ENCODE measurements at regions not wholly inside any gene's neighbourhood (a gene's known extent, or its start where the extent isn't known, plus 50 kb on each side); places are given as distances from the start of the nearest gene placed in this dataset.

DNA sequence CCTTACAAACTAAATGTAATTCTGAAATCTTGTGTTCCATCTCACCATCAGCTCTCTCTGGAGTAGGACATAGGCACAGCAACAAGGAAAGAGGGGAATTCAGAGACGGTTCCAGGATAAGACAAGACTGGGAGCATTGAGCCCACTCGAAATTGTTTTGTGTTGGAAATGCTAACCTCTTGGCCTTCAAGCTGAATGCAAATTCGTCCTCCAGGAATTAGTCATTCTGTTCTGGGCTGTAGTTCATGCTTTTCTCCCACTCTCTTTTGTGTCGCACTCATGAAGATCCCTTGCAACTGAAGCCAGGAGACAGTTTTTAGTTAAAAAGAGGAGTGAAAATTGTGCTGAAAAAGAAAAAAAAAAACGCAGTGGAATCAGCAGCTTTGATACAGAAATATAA is 121.7 kb upstream of the SEMA6A start:
- Mint-ChIP-seq H3K4me1 (peaks cover 36% of the 10 kb centered on the region), H3K36me3 (peaks cover 4% of the 10 kb centered on the region), H3K9me3 (peaks cover 5% of the 10 kb centered on the region), H3K27ac (peak overlapping the region; percentile 49), H3K27me3 (ENCODE audit: low read depth) (no peaks in the 10 kb centered on the region), H3K4me3 (no peak overlapping the region)
- DNase-seq (ENCODE audit: low spot score): no peak
- CTCF ChIA-PET: no interaction called here
- peak; percentile 80 for ATAC-seq
- POLR2A ChIA-PET: interaction anchor here (0.7 kb wide), 1 partner anchor 26 kb away, joined by 3 read pairs; no protein-coding TSS in a partner anchor
- no peak for TF ChIP-seq ESRRA (CRISPR knock-in tag; IDR thresholded peaks at IDR 0.05; ENCODE audit: borderline replicate concordance)
- TF ChIP-seq, protein P1, sequence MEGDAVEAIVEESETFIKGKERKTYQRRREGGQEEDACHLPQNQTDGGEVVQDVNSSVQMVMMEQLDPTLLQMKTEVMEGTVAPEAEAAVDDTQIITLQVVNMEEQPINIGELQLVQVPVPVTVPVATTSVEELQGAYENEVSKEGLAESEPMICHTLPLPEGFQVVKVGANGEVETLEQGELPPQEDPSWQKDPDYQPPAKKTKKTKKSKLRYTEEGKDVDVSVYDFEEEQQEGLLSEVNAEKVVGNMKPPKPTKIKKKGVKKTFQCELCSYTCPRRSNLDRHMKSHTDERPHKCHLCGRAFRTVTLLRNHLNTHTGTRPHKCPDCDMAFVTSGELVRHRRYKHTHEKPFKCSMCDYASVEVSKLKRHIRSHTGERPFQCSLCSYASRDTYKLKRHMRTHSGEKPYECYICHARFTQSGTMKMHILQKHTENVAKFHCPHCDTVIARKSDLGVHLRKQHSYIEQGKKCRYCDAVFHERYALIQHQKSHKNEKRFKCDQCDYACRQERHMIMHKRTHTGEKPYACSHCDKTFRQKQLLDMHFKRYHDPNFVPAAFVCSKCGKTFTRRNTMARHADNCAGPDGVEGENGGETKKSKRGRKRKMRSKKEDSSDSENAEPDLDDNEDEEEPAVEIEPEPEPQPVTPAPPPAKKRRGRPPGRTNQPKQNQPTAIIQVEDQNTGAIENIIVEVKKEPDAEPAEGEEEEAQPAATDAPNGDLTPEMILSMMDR (IDR thresholded peaks at IDR 0.05): no peak
- TF ChIP-seq, protein P2, sequence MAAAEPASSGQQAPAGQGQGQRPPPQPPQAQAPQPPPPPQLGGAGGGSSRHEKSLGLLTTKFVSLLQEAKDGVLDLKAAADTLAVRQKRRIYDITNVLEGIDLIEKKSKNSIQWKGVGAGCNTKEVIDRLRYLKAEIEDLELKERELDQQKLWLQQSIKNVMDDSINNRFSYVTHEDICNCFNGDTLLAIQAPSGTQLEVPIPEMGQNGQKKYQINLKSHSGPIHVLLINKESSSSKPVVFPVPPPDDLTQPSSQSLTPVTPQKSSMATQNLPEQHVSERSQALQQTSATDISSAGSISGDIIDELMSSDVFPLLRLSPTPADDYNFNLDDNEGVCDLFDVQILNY (CRISPR knock-in tag; IDR thresholded peaks at IDR 0.05): no peak
- TF ChIP-seq, protein P3, sequence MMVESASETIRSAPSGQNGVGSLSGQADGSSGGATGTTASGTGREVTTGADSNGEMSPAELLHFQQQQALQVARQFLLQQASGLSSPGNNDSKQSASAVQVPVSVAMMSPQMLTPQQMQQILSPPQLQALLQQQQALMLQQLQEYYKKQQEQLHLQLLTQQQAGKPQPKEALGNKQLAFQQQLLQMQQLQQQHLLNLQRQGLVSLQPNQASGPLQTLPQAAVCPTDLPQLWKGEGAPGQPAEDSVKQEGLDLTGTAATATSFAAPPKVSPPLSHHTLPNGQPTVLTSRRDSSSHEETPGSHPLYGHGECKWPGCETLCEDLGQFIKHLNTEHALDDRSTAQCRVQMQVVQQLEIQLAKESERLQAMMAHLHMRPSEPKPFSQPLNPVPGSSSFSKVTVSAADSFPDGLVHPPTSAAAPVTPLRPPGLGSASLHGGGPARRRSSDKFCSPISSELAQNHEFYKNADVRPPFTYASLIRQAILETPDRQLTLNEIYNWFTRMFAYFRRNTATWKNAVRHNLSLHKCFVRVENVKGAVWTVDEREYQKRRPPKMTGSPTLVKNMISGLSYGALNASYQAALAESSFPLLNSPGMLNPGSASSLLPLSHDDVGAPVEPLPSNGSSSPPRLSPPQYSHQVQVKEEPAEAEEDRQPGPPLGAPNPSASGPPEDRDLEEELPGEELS (CRISPR knock-in tag; IDR thresholded peaks at IDR 0.05): no peak
- no peak for TF ChIP-seq EMX1 (CRISPR knock-in tag; IDR thresholded peaks at IDR 0.05)
- no peak for TF ChIP-seq GRHL2 (CRISPR knock-in tag; IDR thresholded peaks at IDR 0.05; ENCODE audit: insufficient replicate concordance, severe bottlenecking)
- TF ChIP-seq CREM (CRISPR knock-in tag; IDR thresholded peaks at IDR 0.05): no peak
- no peak for TF ChIP-seq MYBL2 (CRISPR knock-in tag; IDR thresholded peaks at IDR 0.05)
- TF ChIP-seq, protein P4, sequence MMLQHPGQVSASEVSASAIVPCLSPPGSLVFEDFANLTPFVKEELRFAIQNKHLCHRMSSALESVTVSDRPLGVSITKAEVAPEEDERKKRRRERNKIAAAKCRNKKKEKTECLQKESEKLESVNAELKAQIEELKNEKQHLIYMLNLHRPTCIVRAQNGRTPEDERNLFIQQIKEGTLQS (CRISPR knock-in tag; conservative IDR thresholded peaks at IDR 0.05): no peak
- TF ChIP-seq, protein P5, sequence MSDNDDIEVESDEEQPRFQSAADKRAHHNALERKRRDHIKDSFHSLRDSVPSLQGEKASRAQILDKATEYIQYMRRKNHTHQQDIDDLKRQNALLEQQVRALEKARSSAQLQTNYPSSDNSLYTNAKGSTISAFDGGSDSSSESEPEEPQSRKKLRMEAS (CRISPR knock-in tag; IDR thresholded peaks at IDR 0.05): no peak
- TF ChIP-seq, protein P6, sequence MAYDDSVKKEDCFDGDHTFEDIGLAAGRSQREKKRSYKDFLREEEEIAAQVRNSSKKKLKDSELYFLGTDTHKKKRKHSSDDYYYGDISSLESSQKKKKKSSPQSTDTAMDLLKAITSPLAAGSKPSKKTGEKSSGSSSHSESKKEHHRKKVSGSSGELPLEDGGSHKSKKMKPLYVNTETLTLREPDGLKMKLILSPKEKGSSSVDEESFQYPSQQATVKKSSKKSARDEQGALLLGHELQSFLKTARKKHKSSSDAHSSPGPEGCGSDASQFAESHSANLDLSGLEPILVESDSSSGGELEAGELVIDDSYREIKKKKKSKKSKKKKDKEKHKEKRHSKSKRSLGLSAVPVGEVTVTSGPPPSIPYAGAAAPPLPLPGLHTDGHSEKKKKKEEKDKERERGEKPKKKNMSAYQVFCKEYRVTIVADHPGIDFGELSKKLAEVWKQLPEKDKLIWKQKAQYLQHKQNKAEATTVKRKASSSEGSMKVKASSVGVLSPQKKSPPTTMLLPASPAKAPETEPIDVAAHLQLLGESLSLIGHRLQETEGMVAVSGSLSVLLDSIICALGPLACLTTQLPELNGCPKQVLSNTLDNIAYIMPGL (CRISPR knock-in tag; IDR thresholded peaks at IDR 0.05): no peak
- TF ChIP-seq TP53 (CRISPR knock-in tag; IDR thresholded peaks at IDR 0.05): no peak
- TF ChIP-seq TEAD4 (CRISPR knock-in tag; IDR thresholded peaks at IDR 0.05): no peak
- no peak for TF ChIP-seq PRRX2 (CRISPR knock-in tag; IDR thresholded peaks at IDR 0.05)

DNA sequence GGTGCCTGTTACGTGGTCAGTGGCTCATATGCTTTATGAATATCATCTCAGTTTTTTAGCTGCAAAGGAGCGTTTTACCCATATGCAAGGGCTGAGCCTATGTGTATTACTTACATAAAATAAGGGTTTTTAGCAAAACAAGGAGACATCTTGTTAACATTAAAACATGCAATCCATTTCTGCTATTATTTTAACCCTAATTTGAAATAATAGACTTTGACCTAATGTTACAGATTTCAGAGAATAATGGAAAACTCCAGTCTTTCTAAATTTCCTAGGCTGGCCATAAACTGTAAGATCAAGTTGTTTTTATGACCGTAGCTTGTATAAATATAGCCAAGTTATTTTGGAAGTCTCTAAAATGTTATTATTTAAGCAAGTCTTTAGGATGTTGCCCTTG is 121.1 kb upstream of the SEMA6A start:
- H3K9me3 Mint-ChIP-seq: peaks cover 4% of the 10 kb centered on the region
- H3K27ac Mint-ChIP-seq: no peak overlapping the region
- no peaks in the 10 kb centered on the region for H3K27me3 Mint-ChIP-seq (ENCODE audit: low read depth)
- no peak for DNase-seq (ENCODE audit: low spot score)
- ChIA-PET POLR2A (interaction anchor here (0.6 kb wide), 1 partner anchor 121 kb away, joined by 3 read pairs; no protein-coding TSS in a partner anchor), CTCF (no interaction called here)
- no peak overlapping the region for H3K4me3 Mint-ChIP-seq
- H3K4me1 Mint-ChIP-seq: peaks cover 36% of the 10 kb centered on the region
- peaks cover 4% of the 10 kb centered on the region for H3K36me3 Mint-ChIP-seq
- ATAC-seq: no peak
- no peak for TF ChIP-seq OVOL2 (CRISPR knock-in tag; IDR thresholded peaks at IDR 0.05; ENCODE audit: borderline replicate concordance)
- TF ChIP-seq, protein P7, sequence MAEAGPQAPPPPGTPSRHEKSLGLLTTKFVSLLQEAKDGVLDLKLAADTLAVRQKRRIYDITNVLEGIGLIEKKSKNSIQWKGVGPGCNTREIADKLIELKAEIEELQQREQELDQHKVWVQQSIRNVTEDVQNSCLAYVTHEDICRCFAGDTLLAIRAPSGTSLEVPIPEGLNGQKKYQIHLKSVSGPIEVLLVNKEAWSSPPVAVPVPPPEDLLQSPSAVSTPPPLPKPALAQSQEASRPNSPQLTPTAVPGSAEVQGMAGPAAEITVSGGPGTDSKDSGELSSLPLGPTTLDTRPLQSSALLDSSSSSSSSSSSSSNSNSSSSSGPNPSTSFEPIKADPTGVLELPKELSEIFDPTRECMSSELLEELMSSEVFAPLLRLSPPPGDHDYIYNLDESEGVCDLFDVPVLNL (CRISPR knock-in tag; IDR thresholded peaks at IDR 0.05; ENCODE audit: borderline replicate concordance, low read depth): no peak
- no peak for TF ChIP-seq ZNF416 (CRISPR knock-in tag; IDR thresholded peaks at IDR 0.05)
- no peak for TF ChIP-seq FOXJ3 (CRISPR knock-in tag; IDR thresholded peaks at IDR 0.05; ENCODE audit: borderline replicate concordance)
- no peak for TF ChIP-seq ELF4 (CRISPR knock-in tag; IDR thresholded peaks at IDR 0.05; ENCODE audit: low read depth)
- TF ChIP-seq, protein P8, sequence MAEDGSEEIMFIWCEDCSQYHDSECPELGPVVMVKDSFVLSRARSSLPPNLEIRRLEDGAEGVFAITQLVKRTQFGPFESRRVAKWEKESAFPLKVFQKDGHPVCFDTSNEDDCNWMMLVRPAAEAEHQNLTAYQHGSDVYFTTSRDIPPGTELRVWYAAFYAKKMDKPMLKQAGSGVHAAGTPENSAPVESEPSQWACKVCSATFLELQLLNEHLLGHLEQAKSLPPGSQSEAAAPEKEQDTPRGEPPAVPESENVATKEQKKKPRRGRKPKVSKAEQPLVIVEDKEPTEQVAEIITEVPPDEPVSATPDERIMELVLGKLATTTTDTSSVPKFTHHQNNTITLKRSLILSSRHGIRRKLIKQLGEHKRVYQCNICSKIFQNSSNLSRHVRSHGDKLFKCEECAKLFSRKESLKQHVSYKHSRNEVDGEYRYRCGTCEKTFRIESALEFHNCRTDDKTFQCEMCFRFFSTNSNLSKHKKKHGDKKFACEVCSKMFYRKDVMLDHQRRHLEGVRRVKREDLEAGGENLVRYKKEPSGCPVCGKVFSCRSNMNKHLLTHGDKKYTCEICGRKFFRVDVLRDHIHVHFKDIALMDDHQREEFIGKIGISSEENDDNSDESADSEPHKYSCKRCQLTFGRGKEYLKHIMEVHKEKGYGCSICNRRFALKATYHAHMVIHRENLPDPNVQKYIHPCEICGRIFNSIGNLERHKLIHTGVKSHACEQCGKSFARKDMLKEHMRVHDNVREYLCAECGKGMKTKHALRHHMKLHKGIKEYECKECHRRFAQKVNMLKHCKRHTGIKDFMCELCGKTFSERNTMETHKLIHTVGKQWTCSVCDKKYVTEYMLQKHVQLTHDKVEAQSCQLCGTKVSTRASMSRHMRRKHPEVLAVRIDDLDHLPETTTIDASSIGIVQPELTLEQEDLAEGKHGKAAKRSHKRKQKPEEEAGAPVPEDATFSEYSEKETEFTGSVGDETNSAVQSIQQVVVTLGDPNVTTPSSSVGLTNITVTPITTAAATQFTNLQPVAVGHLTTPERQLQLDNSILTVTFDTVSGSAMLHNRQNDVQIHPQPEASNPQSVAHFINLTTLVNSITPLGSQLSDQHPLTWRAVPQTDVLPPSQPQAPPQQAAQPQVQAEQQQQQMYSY (CRISPR knock-in tag; IDR thresholded peaks at IDR 0.05): no peak
- TF ChIP-seq, protein P9, sequence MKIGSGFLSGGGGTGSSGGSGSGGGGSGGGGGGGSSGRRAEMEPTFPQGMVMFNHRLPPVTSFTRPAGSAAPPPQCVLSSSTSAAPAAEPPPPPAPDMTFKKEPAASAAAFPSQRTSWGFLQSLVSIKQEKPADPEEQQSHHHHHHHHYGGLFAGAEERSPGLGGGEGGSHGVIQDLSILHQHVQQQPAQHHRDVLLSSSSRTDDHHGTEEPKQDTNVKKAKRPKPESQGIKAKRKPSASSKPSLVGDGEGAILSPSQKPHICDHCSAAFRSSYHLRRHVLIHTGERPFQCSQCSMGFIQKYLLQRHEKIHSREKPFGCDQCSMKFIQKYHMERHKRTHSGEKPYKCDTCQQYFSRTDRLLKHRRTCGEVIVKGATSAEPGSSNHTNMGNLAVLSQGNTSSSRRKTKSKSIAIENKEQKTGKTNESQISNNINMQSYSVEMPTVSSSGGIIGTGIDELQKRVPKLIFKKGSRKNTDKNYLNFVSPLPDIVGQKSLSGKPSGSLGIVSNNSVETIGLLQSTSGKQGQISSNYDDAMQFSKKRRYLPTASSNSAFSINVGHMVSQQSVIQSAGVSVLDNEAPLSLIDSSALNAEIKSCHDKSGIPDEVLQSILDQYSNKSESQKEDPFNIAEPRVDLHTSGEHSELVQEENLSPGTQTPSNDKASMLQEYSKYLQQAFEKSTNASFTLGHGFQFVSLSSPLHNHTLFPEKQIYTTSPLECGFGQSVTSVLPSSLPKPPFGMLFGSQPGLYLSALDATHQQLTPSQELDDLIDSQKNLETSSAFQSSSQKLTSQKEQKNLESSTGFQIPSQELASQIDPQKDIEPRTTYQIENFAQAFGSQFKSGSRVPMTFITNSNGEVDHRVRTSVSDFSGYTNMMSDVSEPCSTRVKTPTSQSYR (CRISPR knock-in tag; IDR thresholded peaks at IDR 0.05): no peak
